ENCODE measurements at regions not wholly inside any gene's neighbourhood (a gene's known extent, or its start where the extent isn't known, plus 50 kb on each side); places are given as distances from the start of the nearest gene placed in this dataset.

GRCh38 chr6:43901733-43902230 is 131.8 kb downstream of the VEGFA start (continued):
- TF ChIP-seq PATZ1 (CRISPR knock-in tag; IDR thresholded peaks at IDR 0.05; ENCODE audit: borderline replicate concordance) (no peak), KLF6 (CRISPR knock-in tag; IDR thresholded peaks at IDR 0.05; ENCODE audit: borderline replicate concordance) (peak; percentile 23; the same call in 1 of the 2 replicates), NR0B1 (IDR thresholded peaks at IDR 0.05; ENCODE audit: partially characterized antibody) (no peak), PHF8 (IDR thresholded peaks at IDR 0.05; ENCODE audit: borderline replicate concordance, low read length) (no peak), ZNF699 (CRISPR knock-in tag; IDR thresholded peaks at IDR 0.05; ENCODE audit: insufficient replicate concordance) (no peak), ELF4 (CRISPR knock-in tag; IDR thresholded peaks at IDR 0.05) (no peak), ZNF583 (CRISPR knock-in tag; IDR thresholded peaks at IDR 0.05) (no peak), ZNF518B (CRISPR knock-in tag; IDR thresholded peaks at IDR 0.05) (no peak), ZNF57 (CRISPR knock-in tag; IDR thresholded peaks at IDR 0.05) (no peak), PYGO2 (tag; IDR thresholded peaks at IDR 0.05) (no peak), LEF1 (IDR thresholded peaks at IDR 0.05) (no peak), SRSF1 (IDR thresholded peaks at IDR 0.05; ENCODE audit: low read depth, low read length) (no peak), KDM2B (CRISPR knock-in tag; IDR thresholded peaks at IDR 0.05) (no peak), ZNF79 (CRISPR knock-in tag; IDR thresholded peaks at IDR 0.05; ENCODE audit: low read depth) (peak; percentile 43; the same call in 1 of the 2 replicates), RBFOX2 (IDR thresholded peaks at IDR 0.05; ENCODE audit: low read depth, low read length) (no peak), ARNT (IDR thresholded peaks at IDR 0.05) (no peak), ZBTB26 (CRISPR knock-in tag; IDR thresholded peaks at IDR 0.05) (no peak), HMBOX1 (IDR thresholded peaks at IDR 0.05) (peak; percentile 98)

Measured in K562 (cell line).